ENCODE measurements at regions not wholly inside any gene's neighbourhood (a gene's known extent, or its start where the extent isn't known, plus 50 kb on each side); places are given as distances from the start of the nearest gene placed in this dataset.
"Not testable (repeated sequence)": the region's sequence is repeated elsewhere in the genome, so short reads cannot be mapped to it uniquely, and the experiment has no call there.

DNA sequence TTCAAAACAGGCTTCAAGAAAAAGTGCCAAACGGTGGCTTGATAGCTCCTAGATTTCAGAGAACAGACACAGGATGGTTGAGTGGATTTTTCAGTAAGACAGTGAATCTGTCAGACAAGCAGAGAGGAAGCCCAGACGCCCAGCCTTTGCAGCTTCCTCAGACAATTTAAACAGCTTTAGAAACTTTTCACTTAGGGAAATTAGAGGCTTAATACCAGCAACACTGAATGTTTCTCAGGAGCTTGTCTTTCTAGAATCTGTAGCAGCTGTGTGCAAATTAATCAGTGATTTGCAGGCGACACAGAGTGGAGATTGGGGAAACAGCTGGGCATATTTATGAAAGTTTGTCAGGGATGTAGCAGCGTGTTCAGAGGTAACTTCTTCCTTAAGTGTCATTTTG lies 362.1 kb downstream of the GALC start:
- DNase-seq (ENCODE audit: low read depth in 2 of 2), result no peak

DNA sequence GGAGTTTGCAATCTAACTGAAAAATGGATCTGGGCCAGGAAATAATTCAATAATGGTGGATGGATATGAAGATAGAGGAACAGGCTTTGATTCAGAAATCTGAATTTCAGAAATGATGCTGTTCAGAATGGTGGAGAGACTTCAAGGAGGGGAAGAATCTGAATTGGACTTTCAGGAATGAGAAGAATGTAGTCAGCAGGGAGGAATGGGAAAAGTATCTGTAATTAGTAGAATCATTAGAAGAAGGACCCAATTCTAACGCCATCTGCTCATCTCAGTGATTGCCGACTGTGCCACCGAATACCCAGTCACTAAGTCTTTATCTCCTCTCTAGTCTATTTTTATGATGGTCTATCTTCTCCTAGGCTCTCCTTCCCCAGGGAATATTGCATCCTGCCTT lies 363.2 kb downstream of the GALC start:
- no peak for DNase-seq (ENCODE audit: low read depth in 2 of 2)

DNA sequence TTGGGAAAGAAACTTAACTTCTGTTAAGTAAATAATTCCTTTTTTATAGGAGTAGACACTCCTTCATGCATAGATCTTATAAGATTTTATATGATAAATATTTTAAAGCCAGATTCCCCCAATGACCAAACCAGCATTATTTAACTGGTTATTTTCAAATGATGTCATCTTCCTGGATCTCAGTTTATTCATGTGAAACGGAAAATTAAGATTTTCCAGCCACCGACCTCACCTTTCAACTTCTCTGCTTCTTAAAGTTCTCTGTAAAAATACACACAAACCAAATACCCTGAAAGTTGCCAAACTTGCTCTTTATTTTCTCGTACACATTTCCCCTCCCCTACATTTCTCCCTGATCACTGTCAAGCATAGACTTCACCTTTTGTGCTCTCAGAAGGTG lies 364.2 kb downstream of the GALC start:
- no peak for DNase-seq (ENCODE audit: low read depth in 2 of 2)

DNA sequence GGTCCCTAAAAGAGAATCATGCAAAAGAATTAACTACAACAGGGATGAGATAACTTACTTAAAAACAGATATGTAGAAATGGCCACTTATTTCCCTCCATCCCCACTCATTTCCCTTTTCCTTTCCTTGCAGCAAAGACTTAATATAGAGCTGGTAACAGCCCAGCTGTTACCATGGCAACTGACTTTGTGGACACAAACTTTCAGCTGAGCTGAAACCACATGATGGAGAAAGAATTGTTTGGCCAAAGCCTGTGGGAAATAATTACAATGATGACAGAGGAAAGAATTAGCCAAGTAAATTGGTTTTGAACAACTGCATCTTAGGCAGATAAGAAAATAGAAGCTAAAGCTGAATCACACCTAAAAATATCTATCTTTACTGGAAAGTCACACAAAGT lies 364.9 kb downstream of the GALC start:
- DNase-seq (ENCODE audit: low read depth in 2 of 2), result no peak

DNA sequence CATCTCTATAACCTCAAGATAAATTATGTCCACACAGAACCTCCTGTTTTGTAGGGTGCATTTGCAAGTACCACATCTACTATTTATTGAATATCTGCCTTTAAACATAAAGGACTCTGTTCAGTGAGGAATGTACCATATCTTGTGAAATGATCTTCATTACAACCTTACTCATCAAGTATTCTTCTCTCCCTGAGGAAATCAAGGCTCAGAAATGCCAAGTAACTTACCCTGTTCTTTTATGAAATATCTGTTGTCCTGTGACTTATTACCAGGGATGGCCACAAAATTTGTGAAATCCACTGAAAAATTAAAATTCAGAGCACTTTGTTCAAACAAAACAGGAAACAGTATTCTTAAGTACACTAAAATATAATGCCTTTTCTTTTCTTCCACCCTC lies 366.7 kb downstream of the GALC start:
- no peak for DNase-seq (ENCODE audit: low read depth in 2 of 2)

DNA sequence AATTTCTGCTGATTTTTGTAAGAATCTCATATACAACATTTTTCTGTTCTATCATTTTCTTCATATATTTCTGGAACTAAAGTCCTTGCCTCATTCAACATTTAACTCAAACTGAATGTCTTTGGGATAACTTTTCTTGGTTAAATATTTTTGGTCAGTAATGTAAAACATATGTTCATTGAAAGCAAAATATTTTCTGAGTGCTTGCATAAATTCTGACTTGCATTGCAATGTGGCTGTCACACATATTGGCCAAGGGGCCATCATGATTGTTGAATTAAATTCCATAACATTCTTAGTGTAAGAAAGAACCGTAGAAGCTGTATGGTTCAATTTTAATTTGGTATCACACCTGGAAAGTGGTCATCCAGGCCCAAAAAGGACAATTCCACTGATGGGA lies 369.4 kb downstream of the GALC start:
- no peak for DNase-seq (ENCODE audit: low read depth in 2 of 2)

DNA sequence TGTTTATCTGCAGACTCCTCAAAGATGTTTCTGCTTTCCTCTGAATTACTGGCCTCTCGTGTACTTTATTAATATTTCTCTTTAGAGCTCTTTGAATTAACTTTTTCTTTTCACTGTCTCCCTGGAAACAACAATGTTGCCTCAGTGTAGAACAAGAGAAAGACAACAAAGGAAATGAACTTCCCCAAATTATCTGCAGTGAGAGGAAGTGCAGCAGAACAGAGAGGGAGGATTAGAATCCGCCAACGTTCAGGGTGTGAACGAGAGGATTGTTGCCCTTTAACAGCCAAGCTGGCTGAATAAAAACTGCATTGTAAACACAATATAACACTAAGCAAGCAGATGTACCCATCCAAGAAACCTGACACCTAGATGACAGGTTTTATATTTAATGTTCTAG lies 375.9 kb downstream of the GALC start:
- no peak for DNase-seq (ENCODE audit: low read depth in 2 of 2)

DNA sequence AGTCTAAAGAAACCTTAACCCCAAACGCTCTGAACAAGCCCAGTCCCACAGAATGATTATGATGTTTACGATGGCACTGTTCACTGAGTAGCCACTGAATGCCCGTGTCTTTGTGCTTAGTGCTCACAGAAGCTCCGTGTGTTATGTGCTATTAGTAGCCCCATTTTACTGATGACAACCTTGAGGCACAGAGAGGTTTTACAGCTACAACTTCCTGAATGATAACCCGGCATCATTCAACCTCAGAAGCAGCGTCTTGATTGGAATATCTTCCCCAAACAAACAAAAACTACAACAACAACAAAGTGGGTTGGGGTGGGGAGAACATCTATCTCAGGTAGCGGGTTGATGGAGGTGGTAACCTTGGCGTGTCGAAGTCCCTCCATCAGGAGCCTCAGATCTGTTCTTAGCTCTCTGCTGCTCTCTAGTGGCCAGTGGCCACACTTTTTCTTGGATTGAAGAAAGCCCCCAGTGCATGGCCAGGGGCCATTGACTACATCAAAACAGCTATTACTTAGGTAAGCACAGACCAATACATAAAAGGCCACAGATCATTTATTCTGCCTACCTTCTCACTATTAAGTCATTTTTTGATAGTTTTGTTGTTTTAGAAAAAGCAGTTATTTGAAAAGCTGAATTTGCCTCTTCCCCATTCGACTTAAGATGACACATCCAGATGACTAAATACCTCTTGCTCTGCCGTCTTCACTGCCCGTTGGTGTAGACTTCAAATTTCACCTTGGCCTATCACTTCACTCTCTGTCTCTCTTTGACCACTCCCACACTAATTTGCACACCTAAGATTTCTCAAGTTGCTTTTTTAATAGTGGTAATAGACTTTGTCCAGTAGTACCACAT lies 376.9 kb downstream of the GALC start:
- peak; percentile 9 to 25 for DNase-seq (ENCODE audit: low read depth in 2 of 2)

DNA sequence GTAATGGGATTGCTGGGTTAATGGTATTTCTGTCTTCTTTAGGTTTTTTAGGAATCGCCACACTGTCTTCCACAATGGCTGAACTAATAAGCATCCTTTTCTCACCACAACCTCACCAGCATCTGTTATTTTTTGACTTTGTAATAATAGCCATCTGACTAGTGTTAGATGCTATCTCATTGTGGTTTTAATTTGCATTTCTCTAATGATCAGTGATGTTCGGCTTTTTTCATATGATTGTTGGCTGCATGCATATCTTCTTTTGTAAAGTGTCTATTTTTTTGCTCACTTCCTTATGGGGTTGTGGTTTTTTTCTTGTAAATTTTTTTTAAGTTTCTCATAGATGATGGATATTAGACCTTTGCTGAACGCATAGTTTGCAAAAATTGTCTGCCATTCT lies 377.9 kb downstream of the GALC start:
- no peak for DNase-seq (ENCODE audit: low read depth in 2 of 2)

DNA sequence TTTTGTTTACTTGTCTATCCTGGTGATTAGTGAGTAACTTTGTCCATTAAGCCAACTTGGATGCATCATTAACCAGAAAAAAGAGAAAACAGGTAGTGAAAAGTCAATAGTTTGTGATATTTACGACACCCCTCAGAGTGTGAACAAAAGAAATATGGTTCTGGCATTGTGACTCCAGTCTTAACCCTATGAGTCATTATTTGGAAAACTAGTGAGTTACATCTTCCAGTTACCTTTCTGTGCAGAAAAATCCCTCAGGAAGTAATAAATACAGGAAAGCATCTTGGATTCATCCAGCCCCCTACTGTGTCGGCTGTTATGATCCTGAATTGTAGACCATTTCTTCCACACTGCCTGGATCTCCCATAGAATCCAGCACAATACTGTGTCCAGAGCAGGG lies 379.1 kb downstream of the GALC start:
- no peak for DNase-seq (ENCODE audit: low read depth in 2 of 2)

DNA sequence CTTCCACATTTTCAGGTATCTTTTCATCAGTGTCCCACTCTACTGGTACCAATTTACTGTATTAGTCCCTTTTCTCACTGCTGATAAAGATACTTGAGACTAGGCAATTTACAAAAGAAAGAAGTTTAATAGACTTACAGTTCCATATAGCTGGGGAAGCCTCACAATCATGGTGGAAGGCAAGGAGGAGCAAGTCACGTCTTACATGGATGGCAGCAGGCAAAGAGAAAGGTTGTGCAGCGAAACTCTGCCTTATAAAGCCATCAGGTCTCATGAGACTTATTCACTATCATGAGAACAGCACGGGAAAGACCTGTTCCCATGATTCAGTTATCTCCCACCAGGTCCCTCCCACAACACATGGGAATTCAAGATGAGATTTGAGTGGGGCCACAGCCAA lies 385.9 kb downstream of the GALC start:
- DNase-seq (ENCODE audit: low read depth in 2 of 2), result not testable (repeated sequence)

DNA sequence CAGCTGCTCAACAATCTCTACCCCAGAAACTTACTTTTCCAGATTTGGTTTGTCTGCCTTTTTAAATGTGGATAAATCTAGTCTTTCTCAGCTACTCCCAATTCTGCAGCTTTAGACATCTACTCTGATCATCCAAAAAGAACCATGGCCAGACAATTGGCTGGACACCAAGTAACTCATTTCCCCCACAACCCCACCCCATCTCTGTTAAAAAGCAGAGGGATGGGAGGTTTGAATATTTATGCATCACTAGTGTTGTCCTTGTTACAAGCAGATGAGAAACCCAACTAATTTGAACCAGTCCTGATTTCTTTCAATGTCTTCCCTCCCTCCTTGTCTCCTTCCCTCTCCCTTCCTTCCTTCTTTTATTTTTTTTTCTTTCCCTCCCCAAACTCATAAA lies 391.9 kb downstream of the GALC start:
- no peak for DNase-seq (ENCODE audit: low read depth in 2 of 2)

DNA sequence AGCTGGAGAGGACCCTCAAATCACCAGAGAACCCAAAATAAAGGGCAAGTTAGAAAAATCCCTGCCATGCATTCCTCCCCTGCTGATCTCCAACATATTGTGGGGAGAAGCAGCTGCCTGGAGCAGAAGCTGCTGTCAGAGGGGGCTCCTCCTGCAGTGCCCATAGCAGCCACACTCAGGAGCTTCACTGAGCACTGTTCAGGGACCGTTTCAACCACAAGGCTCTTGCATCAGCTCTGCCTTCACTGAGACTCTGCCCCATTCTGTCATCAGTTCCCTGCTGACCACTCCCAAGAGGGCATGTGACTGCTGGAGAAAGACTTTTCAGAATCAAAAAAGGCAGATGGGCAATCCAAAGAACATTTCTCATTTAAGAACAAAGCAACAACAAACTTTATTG lies 392.7 kb downstream of the GALC start:
- DNase-seq (ENCODE audit: low read depth in 2 of 2), result no peak

DNA sequence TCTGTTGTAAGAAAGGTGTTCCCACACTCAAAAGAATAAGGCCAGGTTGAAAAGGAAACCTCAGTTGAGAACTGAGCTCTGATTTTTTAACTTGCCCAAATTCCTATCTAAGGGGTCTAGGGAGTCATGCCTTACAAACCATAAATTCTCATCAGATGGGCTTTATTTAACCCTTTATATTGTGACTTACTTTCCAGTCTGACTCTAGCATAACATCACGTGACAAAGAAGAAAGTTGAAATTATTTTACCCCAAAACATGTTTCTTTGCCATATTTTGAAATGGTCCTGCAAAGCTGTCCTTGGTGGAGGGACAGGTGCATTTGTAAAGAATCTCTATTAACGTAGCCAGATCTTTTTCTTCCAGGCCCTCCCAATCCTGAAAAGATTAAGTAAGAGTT lies 411.7 kb downstream of the GALC start:
- DNase-seq (ENCODE audit: low read depth in 2 of 2), result no peak

DNA sequence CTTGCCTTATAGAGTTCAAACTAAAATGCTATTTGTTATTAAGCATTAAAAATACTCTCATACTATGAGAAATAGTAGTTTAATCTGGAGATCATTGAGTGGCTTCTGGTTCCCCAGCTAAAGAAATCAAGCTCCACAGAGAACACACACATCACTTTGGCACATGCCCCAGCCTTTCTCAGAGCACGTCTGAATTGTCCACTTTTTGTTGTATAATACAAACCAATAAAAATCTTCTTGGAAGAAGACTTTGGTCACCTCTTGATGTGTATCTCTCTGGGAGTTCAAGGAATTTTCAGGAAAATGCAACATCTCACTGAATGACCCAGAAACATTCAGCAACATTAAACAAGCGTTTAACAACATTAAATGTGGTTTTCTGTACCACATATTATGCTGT lies 413.9 kb downstream of the GALC start:
- DNase-seq (ENCODE audit: low read depth in 2 of 2), result no peak

DNA sequence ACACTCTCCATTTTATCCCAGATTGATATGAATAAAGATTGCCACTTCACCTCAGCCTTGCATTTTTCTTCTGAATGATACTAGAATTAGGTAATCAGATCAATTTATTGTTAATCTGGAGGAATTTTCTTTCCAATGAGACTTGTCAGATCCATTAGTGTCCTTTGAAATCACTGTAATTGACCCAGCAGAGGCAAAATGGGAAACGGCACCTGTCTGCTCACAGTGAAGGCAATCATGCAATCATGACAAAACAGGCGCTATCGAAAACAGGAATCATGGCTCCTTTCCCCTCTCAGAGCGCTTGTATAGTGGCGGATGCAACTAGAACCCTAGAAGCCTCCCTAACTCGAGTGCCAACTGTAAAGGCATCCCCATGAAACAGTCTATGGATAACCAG lies 417.6 kb downstream of the GALC start:
- DNase-seq (ENCODE audit: low read depth in 2 of 2), result no peak

DNA sequence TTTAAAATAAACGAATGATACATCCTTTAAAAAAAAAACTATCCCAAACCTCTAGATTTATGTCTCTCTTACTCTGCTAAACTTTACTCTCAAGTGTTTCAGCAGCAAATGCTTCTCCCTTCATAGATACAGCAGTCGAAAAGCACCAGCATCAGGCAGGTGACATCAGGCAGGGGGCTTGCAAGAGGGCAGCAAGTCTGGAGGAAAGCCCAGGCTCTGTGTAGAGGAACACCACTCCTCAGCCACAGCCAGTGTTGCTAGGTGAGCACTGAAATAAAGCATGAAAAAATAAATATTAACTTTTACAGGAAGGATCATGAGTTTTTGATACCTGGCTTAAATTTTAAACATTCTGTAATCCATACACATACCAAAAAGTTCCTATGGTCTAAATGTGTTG lies 419.4 kb downstream of the GALC start:
- no peak for DNase-seq (ENCODE audit: low read depth in 2 of 2)

DNA sequence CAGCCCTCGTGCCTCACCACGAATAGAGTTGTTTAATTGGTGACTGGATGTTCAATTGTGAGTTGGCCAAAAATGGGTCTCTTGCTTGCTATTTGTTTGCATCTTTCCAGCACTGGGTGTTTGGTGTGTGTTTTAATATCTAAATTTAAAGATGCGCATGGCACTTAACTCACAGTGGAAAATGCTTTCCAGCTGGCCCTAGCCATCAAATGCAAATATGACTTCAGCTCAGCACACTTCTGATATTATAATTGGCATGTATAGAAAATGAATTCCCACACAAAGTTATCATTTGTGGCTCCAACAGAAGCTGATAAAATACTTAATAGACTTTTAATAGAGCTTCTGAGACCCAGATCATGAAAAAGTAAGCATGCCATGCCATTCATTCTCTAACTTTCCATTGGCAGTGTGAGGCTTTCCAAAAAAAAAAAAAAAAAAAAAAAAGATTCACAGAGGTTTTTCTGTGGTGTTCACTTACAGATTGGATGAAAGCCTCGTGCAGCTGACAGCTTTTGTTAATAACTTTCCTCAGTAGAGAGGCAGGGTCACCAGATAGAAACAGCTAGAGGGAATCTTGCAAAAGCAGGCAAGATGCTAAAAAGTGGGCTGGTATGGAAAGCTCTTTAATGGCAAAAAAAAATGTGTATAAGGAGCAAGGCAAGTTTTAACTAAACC lies 425.2 kb downstream of the GALC start:
- DNase-seq (ENCODE audit: low read depth in 2 of 2), result no peak

DNA sequence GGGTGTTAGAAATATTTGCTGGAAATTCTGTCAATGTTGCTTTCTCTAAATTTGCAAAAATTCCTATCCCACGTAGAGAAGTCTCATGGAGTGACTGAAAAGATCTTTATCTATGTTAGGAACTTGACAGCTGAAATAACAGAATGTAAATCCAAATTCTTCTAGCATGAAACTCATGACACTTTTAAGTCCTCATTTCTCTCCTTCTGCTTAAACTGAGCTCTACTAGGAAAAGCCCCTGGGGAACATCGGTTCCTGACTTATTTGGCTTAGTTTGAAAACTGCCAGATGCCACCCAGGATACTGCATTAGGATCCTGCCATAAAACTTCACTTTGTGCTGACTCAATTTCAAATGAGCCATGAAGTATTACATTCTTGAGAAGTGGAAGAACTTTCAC lies 426.0 kb downstream of the GALC start:
- DNase-seq (ENCODE audit: low read depth in 2 of 2), result no peak

DNA sequence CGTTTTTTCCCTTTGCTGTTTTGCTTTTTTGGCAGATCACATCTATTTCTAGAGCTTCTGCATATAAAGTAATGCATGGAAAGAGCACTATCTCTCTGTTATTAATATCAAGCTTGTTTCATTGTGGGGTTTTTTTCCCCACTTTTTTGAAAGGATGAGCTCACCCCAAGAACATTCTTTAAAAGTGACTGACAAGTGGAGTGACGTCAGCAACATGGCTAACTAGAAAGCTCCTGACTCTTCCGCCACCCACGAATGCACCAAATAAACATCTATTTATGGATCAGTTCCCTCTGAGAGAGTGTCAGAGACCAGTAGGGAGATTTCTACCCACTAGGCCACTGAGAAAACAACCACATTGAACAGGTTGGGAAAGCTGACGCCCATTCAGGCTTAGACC lies 445.4 kb downstream of the GALC start:
- no peak for DNase-seq (ENCODE audit: low read depth in 2 of 2)

DNA sequence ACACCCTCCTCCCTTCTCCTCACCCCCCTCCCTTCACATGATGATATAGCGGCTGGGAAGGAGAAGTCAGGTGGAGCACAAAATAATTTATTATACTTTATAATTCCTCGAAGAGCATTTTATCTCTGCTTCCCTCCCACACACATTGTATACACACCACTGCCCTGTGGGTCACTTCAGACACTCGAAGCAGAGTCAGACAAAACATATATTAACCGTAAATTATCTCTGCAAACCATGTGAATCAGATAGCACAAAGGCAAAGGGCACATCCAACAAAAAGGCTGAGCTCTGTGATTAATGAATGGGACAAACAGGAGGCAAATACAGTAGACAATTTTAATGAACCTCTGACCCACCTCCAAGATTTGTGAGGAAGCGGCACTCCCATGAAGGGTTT lies 450.7 kb downstream of the GALC start:
- no peak for DNase-seq (ENCODE audit: low read depth in 2 of 2)

DNA sequence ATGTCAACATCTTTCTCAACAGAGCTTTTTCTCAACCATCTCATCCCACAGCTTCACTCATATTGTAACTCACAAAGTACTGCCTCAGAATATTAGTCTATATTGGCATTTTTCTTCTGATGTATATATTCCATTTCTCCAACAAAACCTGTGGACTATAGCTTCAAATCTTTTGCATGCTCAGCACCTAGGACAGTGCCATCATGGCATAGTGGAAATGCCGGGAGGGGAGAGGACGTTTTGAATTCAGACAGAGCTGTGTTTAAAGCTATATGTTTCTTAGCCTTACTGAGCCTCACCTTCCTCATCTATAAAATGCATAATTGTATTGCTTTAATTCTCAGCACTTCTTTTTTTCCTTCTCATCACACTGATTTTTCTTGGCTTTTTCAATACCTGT lies 452.6 kb downstream of the GALC start:
- no peak for DNase-seq (ENCODE audit: low read depth in 2 of 2)

DNA sequence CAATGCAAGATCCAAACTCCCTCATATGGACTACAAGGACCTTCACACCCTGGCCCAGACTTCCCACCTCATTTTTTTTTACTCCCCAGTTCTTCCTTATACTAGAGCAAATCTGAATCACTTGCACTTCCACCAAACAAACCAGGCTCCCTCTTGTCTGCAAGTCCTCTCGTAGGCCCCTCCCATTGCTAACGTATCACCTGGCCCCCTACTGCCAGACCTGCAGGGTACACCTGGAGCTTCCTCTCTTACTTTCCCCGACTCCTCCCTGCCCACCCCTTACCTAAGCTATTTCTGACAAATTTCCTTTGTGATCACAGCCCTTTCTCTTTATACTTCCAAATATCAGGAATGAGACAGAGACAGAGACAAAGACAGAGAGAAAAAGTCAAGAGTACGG lies 463.9 kb downstream of the GALC start:
- DNase-seq (ENCODE audit: low read depth in 2 of 2), result no peak

DNA sequence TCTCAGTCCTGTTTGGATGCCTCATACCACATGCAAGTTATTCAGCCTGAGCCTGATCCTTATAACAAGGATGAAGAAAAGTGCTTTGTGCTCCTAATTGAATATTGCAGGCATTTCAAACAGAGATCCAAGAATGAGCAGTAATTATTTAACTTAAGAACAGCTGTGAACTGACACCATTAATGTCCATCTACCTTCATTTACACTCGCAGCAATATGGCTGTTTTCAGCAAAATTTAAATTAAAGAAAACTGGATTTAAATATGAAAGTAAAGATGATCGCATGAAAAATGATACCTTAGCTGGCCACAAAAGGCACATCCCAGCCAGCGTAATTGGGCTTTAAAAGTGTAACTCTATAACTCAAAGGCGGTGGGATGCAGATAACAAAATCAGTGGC lies 466.3 kb downstream of the GALC start:
- no peak for DNase-seq (ENCODE audit: low read depth in 2 of 2)

Measured in stimulated activated CD4-positive, alpha-beta T cell treated with anti-CD3 and anti-CD28 coated beads, Interleukin-4, amount 100 ng/mL, for 48 hours (primary cell).